ENCODE measurements at regions not wholly inside any gene's neighbourhood (a gene's known extent, or its start where the extent isn't known, plus 50 kb on each side); places are given as distances from the start of the nearest gene placed in this dataset.

DNA sequence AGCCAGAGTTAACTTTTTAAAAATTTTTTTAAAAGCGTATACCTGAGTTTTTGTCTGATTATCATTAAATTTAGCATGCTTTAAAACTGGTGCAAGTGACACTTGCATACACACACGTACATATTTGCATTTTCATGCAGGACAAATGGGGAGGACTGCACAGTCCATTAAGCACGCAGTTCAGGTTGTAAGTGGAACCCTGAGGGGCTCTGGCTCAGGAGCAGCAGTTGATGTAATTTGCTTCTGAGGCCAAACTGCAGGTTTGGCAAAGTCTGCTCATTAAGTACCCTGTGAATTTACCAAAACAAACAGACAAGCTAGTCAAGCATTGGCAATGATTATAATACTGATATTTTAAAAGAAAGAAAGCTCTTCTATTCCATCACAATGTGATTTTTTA, 215.8 kb upstream of the PFKP start:
- Histone ChIP-seq H3K27ac (ENCODE audit: low read depth, low read length, poor library complexity, severe bottlenecking) (no peak overlapping the region), H3K9me2 (ENCODE audit: insufficient read depth, low read length) (no peaks in the 10 kb centered on the region), H3K79me2 (ENCODE audit: insufficient read depth, low read depth, low read length) (no peaks in the 10 kb centered on the region), H2AFZ (ENCODE audit: low read length) (no peak overlapping the region), H3K4me3 (ENCODE audit: low read depth, low read length, poor library complexity, severe bottlenecking) (no peak overlapping the region), H3K9me3 (ENCODE audit: low read length) (no peaks in the 10 kb centered on the region), H4K20me1 (ENCODE audit: insufficient read depth, low read length) (no peaks in the 10 kb centered on the region), H3K36me3 (ENCODE audit: insufficient read depth, low read length) (no peaks in the 10 kb centered on the region), H3K4me2 (ENCODE audit: low read length) (no peak overlapping the region), H3K4me1 (ENCODE audit: insufficient read depth, low read length, poor library complexity, severe bottlenecking) (no peaks in the 10 kb centered on the region)
- DNase-seq (ENCODE audit: low spot score) = no peak
- ChIA-PET POLR2A (interaction anchor here (0.6 kb wide), 1 partner anchor 270 kb away, joined by 3 read pairs; no protein-coding TSS in a partner anchor), CTCF (ENCODE audit: unreplicated experiment) (no interaction called here)
- intact Hi-C loops (cut with micrococcal nuclease; ENCODE audit: unreplicated experiment) = no loop called here
- TF ChIP-seq, protein P1, sequence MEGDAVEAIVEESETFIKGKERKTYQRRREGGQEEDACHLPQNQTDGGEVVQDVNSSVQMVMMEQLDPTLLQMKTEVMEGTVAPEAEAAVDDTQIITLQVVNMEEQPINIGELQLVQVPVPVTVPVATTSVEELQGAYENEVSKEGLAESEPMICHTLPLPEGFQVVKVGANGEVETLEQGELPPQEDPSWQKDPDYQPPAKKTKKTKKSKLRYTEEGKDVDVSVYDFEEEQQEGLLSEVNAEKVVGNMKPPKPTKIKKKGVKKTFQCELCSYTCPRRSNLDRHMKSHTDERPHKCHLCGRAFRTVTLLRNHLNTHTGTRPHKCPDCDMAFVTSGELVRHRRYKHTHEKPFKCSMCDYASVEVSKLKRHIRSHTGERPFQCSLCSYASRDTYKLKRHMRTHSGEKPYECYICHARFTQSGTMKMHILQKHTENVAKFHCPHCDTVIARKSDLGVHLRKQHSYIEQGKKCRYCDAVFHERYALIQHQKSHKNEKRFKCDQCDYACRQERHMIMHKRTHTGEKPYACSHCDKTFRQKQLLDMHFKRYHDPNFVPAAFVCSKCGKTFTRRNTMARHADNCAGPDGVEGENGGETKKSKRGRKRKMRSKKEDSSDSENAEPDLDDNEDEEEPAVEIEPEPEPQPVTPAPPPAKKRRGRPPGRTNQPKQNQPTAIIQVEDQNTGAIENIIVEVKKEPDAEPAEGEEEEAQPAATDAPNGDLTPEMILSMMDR (conservative IDR thresholded peaks at IDR 0.05; ENCODE audit: low read length) = no peak
- TF ChIP-seq EZH2phosphoT487 (IDR thresholded peaks at IDR 0.05; ENCODE audit: borderline replicate concordance, low read depth, low read length) = no peak
- no TSS peak for BruUV-seq (replicated peaks)

DNA sequence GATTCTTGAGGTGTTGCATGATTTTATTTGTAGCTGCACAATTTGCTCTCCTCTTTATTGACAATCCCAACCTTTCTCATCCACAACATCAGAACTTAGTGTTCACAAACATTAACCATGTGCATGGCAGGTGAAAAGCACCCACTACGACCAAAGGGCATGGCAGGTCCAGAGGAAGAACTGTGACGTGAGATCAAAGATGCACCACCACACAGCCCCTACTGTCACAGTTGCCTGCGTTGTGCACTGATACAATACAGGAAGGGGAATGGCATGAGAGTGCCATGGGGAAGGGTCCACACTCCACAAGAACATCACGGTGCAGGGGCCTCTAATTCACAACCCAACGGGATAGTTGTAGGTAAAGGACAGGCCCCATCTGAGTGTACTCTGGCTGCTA, 217.1 kb upstream of the PFKP start:
- no peak overlapping the region for H2AFZ ChIP-seq (ENCODE audit: low read length)

DNA sequence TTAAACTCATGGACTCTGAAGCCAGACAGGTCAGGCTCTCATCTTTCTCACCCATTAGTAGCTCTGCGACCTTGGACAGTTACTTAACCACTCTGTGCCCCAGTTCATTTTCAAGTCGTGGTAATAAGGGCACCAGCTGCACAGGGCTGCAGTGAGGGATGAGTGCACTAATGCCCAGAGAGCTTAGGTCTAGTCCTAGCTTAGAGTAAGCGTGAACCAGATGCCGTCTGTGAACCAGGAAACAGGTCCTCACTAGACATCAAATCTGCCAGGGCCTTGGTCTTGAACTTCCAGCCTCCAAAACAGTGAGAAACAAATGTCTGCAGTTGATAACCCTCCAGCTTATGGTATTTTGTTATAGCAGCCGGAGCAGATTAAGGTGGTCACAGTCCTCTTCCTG, 222.4 kb upstream of the PFKP start:
- intact Hi-C loops (cut with micrococcal nuclease; ENCODE audit: unreplicated experiment) = no loop called here
- no peaks in the 10 kb centered on the region for H3K9me2 ChIP-seq (ENCODE audit: insufficient read depth, low read length)
- no peaks in the 10 kb centered on the region for H4K20me1 ChIP-seq (ENCODE audit: insufficient read depth, low read length)
- H3K36me3 ChIP-seq (ENCODE audit: insufficient read depth, low read length) = no peaks in the 10 kb centered on the region
- CTCF ChIA-PET (ENCODE audit: unreplicated experiment) = no interaction called here
- no peak overlapping the region for H2AFZ ChIP-seq (ENCODE audit: low read length)
- H3K79me2 ChIP-seq (ENCODE audit: insufficient read depth, low read depth, low read length) = no peaks in the 10 kb centered on the region
- H3K27ac ChIP-seq (ENCODE audit: low read depth, low read length, poor library complexity, severe bottlenecking) = no peak overlapping the region
- no TSS peak for BruUV-seq (replicated peaks)
- H3K4me3 ChIP-seq (ENCODE audit: low read depth, low read length, poor library complexity, severe bottlenecking) = no peak overlapping the region
- no peak overlapping the region for H3K4me2 ChIP-seq (ENCODE audit: low read length)
- H3K4me1 ChIP-seq (ENCODE audit: insufficient read depth, low read length, poor library complexity, severe bottlenecking) = no peaks in the 10 kb centered on the region
- DNase-seq (ENCODE audit: low spot score) = no peak
- no peak for TF ChIP-seq EZH2phosphoT487 (IDR thresholded peaks at IDR 0.05; ENCODE audit: borderline replicate concordance, low read depth, low read length)
- TF ChIP-seq, protein P1 (conservative IDR thresholded peaks at IDR 0.05; ENCODE audit: low read length) = no peak
- no peaks in the 10 kb centered on the region for H3K9me3 ChIP-seq (ENCODE audit: low read length)
- POLR2A ChIA-PET = no interaction called here

More for the DNA sequence above, 217.1 kb upstream of the PFKP start:
- no TSS peak for BruUV-seq (replicated peaks)
- intact Hi-C loops (cut with micrococcal nuclease; ENCODE audit: unreplicated experiment) = no loop called here
- Histone ChIP-seq H3K36me3 (ENCODE audit: insufficient read depth, low read length) (no peaks in the 10 kb centered on the region), H3K9me2 (ENCODE audit: insufficient read depth, low read length) (no peaks in the 10 kb centered on the region), H3K4me1 (ENCODE audit: insufficient read depth, low read length, poor library complexity, severe bottlenecking) (no peaks in the 10 kb centered on the region), H3K4me3 (ENCODE audit: low read depth, low read length, poor library complexity, severe bottlenecking) (no peak overlapping the region), H3K27ac (ENCODE audit: low read depth, low read length, poor library complexity, severe bottlenecking) (no peak overlapping the region), H4K20me1 (ENCODE audit: insufficient read depth, low read length) (no peaks in the 10 kb centered on the region), H3K79me2 (ENCODE audit: insufficient read depth, low read depth, low read length) (no peaks in the 10 kb centered on the region), H3K9me3 (ENCODE audit: low read length) (no peaks in the 10 kb centered on the region), H3K4me2 (ENCODE audit: low read length) (no peak overlapping the region)
- DNase-seq (ENCODE audit: low spot score) = no peak
- TF ChIP-seq EZH2phosphoT487 (IDR thresholded peaks at IDR 0.05; ENCODE audit: borderline replicate concordance, low read depth, low read length) = no peak
- TF ChIP-seq, protein P1 (conservative IDR thresholded peaks at IDR 0.05; ENCODE audit: low read length) = no peak
- ChIA-PET POLR2A (interaction anchor here (0.5 kb wide), 1 partner anchor 132 kb away, joined by 4 read pairs; no protein-coding TSS in a partner anchor), CTCF (ENCODE audit: unreplicated experiment) (no interaction called here)
